Choroid plexus epithelial cell (primary cell): ENCODE measurements at regions not wholly inside any gene's neighbourhood (a gene's known extent, or its start where the extent isn't known, plus 50 kb on each side); places are given as distances from the start of the nearest gene placed in this dataset.
A peak's percentile ranks its signal among the peaks of the same experiment; 100 is the strongest.

Experiments
- DNase-seq: peaks from one replicate; pipeline ENCODE4 v3.0.0-alpha.2; 2010; ENCODE audit warnings: low read depth
- H3K4me3 ChIP-seq: 2 replicates; pipeline ENCODE4 v1.5.1; 2011; ENCODE audit warnings: low read depth, mild to moderate bottlenecking, control low read depth, low read length, moderate library complexity
- TF ChIP-seq, protein P1 (sequence below): conservative IDR thresholded peaks from 2 replicates; pipeline ENCODE4 v1.5.1; 2011; ENCODE audit warnings: low read depth, mild to moderate bottlenecking, control low read depth, inconsistent platforms, low read length, moderate library complexity

DNA sequence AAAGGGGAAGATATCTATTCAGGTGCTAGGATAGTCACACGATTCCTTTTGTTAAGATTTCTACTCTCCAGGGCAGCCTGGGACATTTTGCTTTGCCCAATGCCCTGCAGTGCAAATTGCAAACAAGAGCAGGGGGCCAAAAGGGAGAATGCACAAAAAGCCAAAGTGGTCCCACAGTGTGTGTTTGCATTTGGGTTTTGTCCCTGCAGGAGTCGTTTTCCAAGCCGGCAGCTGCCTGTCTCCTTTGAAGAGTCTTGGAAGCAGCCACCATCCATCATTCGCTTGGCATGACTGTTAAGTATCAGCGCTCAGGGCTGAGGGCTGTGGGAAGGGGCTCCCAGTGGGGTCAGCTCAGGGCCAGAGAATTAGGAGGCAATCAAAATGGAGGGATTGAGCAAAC is 184.7 kb downstream of the MIAT start:
- TF ChIP-seq, protein P1, sequence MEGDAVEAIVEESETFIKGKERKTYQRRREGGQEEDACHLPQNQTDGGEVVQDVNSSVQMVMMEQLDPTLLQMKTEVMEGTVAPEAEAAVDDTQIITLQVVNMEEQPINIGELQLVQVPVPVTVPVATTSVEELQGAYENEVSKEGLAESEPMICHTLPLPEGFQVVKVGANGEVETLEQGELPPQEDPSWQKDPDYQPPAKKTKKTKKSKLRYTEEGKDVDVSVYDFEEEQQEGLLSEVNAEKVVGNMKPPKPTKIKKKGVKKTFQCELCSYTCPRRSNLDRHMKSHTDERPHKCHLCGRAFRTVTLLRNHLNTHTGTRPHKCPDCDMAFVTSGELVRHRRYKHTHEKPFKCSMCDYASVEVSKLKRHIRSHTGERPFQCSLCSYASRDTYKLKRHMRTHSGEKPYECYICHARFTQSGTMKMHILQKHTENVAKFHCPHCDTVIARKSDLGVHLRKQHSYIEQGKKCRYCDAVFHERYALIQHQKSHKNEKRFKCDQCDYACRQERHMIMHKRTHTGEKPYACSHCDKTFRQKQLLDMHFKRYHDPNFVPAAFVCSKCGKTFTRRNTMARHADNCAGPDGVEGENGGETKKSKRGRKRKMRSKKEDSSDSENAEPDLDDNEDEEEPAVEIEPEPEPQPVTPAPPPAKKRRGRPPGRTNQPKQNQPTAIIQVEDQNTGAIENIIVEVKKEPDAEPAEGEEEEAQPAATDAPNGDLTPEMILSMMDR = no peak

GRCh38 chr22:26845021-26845743 is 187.8 kb downstream of the MIAT start:
- no peak overlapping the region for H3K4me3 ChIP-seq
- TF ChIP-seq, protein P1 = no peak
- peak; percentile 22 for DNase-seq

More for the DNA sequence above, 184.7 kb downstream of the MIAT start:
- H3K4me3 ChIP-seq = no peak overlapping the region
- DNase-seq = no peak

- TF ChIP-seq, protein P1 = no peak
- no peak for DNase-seq
- H3K4me3 ChIP-seq = no peak overlapping the region
Measured at GRCh38 chr22:26846076-26846475, 188.7 kb downstream of the MIAT start.

- TF ChIP-seq, protein P1 = no peak
- H3K4me3 ChIP-seq = no peak overlapping the region
- DNase-seq = peak; percentile 55
Measured at GRCh38 chr22:26846645-26847044, 189.3 kb downstream of the MIAT start.

DNA sequence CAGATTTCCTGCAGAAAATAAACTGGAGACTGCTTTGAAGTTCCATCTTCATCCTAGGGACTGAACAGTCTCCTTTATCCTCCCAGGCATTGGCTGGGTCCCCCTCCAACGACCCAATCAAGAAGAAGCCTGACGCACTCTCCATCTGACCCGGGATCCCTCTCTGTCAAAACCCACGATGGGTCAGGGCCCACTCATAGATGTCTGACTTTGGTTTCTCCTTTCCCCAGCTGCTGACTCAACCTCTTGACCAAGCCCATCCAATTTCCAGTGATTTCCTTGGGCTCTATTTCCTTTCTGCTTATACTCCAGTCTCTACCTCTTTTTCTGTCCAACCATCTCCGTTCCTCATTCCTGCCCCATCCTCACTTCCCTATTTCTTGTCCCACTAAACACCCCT is 189.7 kb downstream of the MIAT start:
- TF ChIP-seq, protein P1 = no peak
- H3K4me3 ChIP-seq = no peak overlapping the region
- no peak for DNase-seq

DNA sequence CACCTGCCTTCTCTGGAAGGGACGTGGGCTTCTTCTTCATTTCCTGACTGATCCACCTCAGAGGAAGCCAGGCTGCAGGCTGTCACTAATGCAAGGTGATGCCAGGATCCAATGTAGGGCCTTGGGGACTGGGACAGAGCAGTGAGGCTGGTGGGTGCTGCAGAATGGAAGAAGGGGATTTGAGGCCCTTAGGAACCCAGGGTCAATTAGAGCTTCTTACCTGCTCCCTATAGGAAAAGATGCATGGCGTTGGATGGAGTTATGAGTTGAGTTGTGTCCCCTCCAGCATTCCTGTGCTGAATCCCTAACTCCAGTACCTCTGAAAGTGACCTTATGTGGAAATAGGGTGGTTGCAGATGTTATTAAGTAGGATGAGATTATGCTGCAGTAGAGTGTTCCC is 190.4 kb downstream of the MIAT start:
- H3K4me3 ChIP-seq = no peak overlapping the region
- no peak for DNase-seq
- TF ChIP-seq, protein P1 = no peak
